Astrocyte (in vitro differentiated cells and primary cell): ENCODE measurements at regions not wholly inside any gene's neighbourhood (a gene's known extent, or its start where the extent isn't known, plus 50 kb on each side); places are given as distances from the start of the nearest gene placed in this dataset.

Source experiments
- EZH2 ChIP-seq: IDR thresholded peaks from 2 replicates; pipeline ENCODE4 v1.6.1; 2012; ENCODE audit warnings: mild to moderate bottlenecking, low read length, inconsistent platforms; ENCODE audit not compliant: insufficient read depth
- TF ChIP-seq, protein P1 (sequence below): IDR thresholded peaks from 2 replicates; pipeline ENCODE4 v1.5.1; 2011; ENCODE audit warnings: low read depth, mild to moderate bottlenecking, inconsistent platforms, low read length, moderate library complexity; ENCODE audit not compliant: insufficient read depth

DNA sequence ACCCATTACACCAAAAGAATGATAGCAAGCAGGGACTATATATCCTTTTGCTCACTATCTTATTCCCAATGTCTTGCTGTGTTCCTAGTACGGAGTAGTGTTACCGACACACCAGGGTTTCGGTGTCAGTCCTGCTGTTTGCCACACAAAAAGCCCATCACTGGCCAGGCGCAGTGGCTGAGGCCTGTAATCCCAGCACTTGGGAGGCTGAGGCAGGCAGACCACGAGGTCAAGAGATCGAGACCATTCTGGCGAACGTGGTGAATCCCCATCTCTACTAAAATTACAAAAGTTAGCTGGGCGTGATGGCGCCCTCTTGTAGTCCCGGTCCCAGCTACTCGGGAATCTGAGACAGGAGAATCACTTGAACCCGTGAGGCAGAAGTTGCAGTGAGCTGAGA, 1467.3 kb upstream of the MIR17HG start:
- TF ChIP-seq, protein P1, sequence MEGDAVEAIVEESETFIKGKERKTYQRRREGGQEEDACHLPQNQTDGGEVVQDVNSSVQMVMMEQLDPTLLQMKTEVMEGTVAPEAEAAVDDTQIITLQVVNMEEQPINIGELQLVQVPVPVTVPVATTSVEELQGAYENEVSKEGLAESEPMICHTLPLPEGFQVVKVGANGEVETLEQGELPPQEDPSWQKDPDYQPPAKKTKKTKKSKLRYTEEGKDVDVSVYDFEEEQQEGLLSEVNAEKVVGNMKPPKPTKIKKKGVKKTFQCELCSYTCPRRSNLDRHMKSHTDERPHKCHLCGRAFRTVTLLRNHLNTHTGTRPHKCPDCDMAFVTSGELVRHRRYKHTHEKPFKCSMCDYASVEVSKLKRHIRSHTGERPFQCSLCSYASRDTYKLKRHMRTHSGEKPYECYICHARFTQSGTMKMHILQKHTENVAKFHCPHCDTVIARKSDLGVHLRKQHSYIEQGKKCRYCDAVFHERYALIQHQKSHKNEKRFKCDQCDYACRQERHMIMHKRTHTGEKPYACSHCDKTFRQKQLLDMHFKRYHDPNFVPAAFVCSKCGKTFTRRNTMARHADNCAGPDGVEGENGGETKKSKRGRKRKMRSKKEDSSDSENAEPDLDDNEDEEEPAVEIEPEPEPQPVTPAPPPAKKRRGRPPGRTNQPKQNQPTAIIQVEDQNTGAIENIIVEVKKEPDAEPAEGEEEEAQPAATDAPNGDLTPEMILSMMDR: no peak
- TF ChIP-seq EZH2: no peak
